Body of pancreas (tissue), 4 donors: ENCODE measurements at regions not wholly inside any gene's neighbourhood (a gene's known extent, or its start where the extent isn't known, plus 50 kb on each side); places are given as distances from the start of the nearest gene placed in this dataset.

ENCODE experiments used
- POLR2A ChIP-seq, 3 donors: fragments of 450-650 bp; IDR thresholded peaks; one replicate each; pipeline ENCODE4 v1.6.1; 2016; ENCODE audit warnings: antibody characterized with exemption in 3 of 3, mild to moderate bottlenecking in 2 of 3
- TF ChIP-seq, protein P1 (sequence below), 7 experiments: fragments of 450-650 bp in 4 of 7; fragments of 200-600 bp in 3 of 7; sonication (generic) in 3 of 7; IDR thresholded peaks; one replicate each; pipeline ENCODE4 v1.5.1; 2016 to 2019; ENCODE audit warnings: antibody characterized with exemption in 7 of 7

DNA sequence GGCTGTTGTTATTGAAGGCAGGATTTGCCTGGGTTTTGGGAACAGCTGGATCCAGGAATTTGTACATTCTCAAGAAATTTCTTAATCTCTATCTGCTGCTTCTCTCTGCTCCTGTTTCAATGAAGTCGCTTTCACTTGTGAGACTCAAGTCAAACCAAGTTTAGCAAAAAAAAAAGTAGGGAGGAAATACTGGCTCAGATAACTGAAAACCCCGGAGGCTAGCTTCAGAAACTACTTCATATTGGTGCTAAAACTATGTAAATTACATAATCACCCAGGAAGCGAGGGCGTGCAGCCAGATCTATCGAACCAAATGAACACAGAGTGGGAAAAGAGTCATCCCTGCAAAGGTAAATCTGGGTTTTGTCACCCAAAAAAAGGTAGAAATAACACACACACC, 68.3 kb upstream of the FICD start:
- TF ChIP-seq, protein P1, sequence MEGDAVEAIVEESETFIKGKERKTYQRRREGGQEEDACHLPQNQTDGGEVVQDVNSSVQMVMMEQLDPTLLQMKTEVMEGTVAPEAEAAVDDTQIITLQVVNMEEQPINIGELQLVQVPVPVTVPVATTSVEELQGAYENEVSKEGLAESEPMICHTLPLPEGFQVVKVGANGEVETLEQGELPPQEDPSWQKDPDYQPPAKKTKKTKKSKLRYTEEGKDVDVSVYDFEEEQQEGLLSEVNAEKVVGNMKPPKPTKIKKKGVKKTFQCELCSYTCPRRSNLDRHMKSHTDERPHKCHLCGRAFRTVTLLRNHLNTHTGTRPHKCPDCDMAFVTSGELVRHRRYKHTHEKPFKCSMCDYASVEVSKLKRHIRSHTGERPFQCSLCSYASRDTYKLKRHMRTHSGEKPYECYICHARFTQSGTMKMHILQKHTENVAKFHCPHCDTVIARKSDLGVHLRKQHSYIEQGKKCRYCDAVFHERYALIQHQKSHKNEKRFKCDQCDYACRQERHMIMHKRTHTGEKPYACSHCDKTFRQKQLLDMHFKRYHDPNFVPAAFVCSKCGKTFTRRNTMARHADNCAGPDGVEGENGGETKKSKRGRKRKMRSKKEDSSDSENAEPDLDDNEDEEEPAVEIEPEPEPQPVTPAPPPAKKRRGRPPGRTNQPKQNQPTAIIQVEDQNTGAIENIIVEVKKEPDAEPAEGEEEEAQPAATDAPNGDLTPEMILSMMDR (IDR thresholded peaks at IDR 0.05): no peak
- TF ChIP-seq POLR2A (IDR thresholded peaks at IDR 0.05): no peak
